Hematopoietic multipotent progenitor cell treated with erythropoietin and hydrocortisone succinate and interleukin-3 and kit ligand, for 4 days (in vitro differentiated cells): ENCODE measurements at regions not wholly inside any gene's neighbourhood (a gene's known extent, or its start where the extent isn't known, plus 50 kb on each side); places are given as distances from the start of the nearest gene placed in this dataset.
A peak's percentile ranks its signal among the peaks of the same experiment; 100 is the strongest.
"Not testable (repeated sequence)": the region's sequence is repeated elsewhere in the genome, so short reads cannot be mapped to it uniquely, and the experiment has no call there.

ENCODE experiments used
- DNase-seq: peaks from one replicate; pipeline ENCODE4 v3.0.0-alpha.2; 2015

- no peak for DNase-seq
Observed at GRCh38 chr4:108453366-108453765, 167.0 kb upstream of the RPL34 start.

DNA sequence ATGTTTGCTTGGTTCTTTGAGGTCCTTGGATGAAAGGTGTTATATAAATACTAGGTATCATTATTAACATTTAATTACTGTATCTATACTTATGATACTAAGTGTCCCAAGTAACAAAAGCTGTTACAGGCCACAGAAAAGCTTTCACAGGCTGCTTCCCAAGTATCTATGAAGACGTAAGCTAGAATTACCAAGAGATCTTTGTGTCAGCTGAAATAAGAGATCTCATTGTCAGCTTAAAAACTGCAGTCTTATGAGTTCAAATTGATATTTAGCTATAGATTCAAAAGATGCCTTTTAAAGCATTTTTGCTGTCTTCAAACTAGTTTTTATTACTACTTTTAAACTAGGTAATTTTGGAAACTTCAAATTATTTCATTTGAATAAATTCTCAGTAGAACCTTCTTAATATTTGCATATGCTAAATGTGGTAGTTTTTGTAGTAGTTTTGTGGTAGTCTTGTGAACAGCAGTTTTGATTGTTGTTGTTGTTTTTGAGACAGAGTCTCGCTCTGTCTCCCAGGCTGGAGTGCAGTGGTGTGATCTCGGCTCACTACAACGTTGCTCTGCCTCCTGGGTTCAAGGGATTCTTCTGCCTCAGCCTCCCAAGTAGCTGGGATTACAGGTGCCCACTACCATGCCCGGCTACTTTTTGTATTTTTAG, 170.0 kb upstream of the RPL34 start:
- no peak for DNase-seq

DNA sequence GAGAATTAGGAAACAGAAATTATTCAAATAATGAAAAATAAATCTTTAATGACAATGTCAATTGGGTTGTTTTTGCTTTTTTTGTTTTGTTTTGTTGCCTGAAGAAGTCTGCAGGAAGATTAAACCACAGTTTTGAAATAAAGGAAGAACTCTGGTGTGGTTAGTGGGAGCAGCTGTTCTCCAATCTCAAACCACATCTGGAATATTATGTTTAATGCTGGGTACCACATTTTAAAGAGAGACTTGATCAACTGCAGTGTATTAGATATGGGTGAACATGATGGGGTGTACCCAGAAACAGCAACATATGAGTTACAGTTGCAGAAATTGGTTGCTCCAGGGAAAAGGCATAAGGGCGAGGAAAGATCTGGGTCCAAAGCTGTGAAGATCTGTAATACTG, 171.2 kb upstream of the RPL34 start:
- DNase-seq: peak; percentile 80

DNA sequence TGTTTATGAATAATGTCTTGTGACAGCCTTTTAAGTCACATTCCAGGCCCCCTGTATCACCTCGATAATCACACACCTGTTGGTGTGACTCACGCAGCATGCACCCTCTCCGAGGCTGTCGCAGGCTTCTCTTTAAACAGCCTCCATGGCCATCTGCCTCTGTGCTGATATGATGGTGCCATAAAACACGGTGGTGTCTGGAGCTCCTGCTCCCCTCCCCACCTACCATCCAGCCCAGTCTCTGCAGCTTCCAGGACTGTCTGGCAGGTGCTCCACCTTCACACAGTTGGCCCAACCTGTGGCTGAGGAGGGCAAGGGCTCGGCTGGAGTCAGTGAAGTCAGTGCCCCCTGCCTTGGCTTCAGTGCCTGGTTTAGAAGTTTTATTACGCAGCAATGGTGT, 173.8 kb upstream of the RPL34 start:
- DNase-seq: no peak

- DNase-seq: no peak
Observed at GRCh38 chr4:108445716-108446115, 174.7 kb upstream of the RPL34 start.

DNA sequence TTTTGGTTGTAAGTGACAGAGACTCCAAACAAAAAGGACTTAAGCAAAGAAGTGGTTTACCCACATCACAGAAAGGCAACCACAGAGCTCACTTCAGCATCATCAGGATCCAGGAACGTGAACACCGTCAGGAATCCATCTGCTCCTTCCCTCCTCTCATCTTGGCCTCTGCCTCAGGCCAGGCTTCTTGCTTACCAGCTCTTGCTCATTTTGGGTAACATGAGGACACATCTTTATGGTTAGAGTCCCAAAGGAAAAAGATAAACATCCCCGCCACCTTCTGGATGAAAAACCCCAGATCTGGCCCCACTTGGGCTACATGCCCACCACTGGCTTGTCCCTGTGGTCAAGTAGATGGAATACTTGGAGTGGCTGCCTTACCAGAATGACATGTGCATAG, 176.8 kb upstream of the RPL34 start:
- no peak for DNase-seq

GRCh38 chr4:108433832-108434231, 186.5 kb upstream of the RPL34 start:
- peak; percentile 22 for DNase-seq

- DNase-seq: not testable (repeated sequence)
Observed at GRCh38 chr4:108433394-108433793, 187.0 kb upstream of the RPL34 start.

GRCh38 chr4:108432418-108432817, 188.0 kb upstream of the RPL34 start:
- no peak for DNase-seq

GRCh38 chr4:108431986-108432385, 188.4 kb upstream of the RPL34 start:
- DNase-seq: no peak

- DNase-seq: no peak
Observed at GRCh38 chr4:108430921-108431320, 189.5 kb upstream of the RPL34 start.

DNA sequence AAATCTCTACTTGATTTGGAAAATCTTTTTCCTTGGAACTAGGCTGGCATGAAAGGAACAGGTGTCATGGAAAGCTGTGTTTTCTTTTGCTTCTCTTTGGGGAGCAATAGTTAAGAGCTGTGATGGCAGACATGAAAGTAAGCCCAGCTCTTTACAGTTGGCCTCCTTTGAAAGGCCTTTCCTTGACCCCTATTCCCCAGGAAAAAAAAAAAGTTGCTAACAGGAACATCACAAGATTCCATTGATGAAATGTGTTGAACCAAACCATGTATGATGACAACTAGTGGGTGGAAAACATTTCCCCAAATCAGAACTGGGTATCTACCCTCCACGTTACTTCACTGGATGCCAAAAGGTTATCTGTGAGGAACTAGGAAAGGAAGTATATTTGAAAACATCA, 190.7 kb upstream of the RPL34 start:
- no peak for DNase-seq

DNA sequence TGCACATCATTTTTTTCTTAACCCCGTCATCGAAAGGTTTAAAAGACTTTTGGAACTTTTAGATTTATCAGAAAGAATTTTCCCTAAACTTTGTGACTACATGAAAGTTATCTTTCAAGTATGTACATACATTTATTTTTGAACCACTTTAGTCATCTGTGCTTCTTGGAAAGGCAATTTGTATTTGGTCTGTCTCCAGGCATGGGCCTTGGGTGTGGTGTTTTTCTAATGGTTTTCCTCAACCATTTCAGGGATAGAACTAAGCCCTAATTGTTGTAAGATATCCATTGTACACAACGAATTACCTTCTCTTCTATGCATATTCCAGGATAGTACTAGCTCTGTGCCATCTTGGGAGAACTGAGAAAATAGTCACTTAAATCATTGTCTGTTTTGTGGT, 191.5 kb upstream of the RPL34 start:
- DNase-seq: no peak

DNA sequence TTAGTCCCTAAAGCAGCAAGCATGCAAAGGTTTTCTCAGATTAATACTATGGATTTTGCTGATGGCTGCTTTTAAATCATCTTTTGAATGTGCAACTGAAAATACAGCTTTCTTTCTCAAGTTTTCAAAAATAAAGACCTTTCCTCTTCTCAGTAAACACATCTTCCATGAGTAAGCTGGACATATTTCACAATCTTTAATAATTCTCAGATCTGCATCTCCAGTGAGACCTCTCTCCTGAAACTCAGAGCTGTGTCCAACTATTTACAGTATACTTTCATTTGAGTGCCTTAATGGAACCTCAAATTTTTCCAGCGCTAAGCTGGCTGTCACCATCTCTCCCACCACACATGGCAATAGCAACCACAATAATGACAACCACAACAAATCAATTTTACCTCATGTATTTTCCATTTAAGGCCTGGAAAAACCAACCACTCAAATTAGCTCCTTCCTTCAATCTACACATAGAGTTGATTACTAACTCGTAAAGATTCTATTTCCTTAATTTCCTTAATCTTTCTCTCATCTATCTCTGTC, 192.4 kb upstream of the RPL34 start:
- no peak for DNase-seq

GRCh38 chr4:108426493-108426892, 193.9 kb upstream of the RPL34 start:
- DNase-seq: no peak

GRCh38 chr4:108425988-108426387, 194.4 kb upstream of the RPL34 start:
- DNase-seq: no peak

GRCh38 chr4:108417923-108418322, 202.5 kb upstream of the RPL34 start:
- DNase-seq: no peak

- DNase-seq: no peak
Observed at GRCh38 chr4:108416831-108417230, 203.5 kb upstream of the RPL34 start.

DNA sequence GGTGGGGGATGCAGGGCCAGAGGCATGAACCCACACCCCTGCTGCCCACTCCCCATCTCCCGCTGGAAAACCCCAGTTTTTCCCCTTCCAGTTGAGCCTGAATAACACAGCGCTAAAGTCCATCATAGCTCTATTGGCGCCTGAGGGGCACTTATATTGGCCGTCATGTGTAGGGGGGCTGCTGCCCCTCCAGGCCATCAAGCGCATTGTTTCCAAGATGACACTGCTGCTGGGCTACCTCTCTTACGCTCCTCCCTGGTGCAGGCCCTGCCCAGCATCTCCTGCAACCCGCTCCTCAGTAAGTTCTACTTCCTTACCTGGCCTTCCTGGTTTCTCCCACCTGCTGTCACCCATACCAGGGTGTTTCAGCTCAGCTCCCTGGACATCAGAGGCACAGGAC, 205.0 kb upstream of the RPL34 start:
- no peak for DNase-seq

GRCh38 chr4:108411836-108412235, 208.5 kb upstream of the RPL34 start:
- DNase-seq: no peak

GRCh38 chr4:108409691-108410090, 210.7 kb upstream of the RPL34 start:
- DNase-seq: not testable (repeated sequence)

- no peak for DNase-seq
Observed at GRCh38 chr4:108405586-108405985, 214.8 kb upstream of the RPL34 start.

DNA sequence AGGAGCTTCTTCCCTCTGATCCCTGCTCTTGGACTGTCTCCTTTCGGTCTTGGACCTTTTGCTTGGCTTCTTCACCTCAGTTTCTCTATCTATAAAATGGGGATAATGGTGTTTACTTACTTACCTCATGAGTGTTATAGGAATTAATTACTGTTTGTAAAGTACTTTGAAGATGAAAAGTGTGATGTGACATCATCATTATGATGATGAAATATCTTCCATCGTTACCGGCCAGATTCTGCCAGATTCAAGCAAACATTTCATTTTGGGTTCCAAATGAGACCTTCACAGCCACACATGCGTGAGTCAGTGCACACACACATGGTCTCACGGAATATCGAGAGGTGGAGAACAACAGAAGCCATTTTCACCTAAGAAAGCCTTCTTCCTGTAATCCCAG, 220.1 kb upstream of the RPL34 start:
- no peak for DNase-seq

GRCh38 chr4:108399610-108400265, 220.6 kb upstream of the RPL34 start:
- DNase-seq: no peak

GRCh38 chr4:108398836-108399235, 221.5 kb upstream of the RPL34 start:
- no peak for DNase-seq
